Gastrocnemius medialis (tissue), 4 donors: ENCODE measurements at regions not wholly inside any gene's neighbourhood (a gene's known extent, or its start where the extent isn't known, plus 50 kb on each side); places are given as distances from the start of the nearest gene placed in this dataset.

ENCODE experiments used
- ATAC-seq, 2 donors: fragments of 150-250 bp; one replicate each; pipeline ENCODE4 v1.9.1; 2016
- DNase-seq, 2 donors: peaks; one replicate each; pipeline ENCODE4 v3.0.0-alpha.2; 2019
- H3K27ac ChIP-seq, 4 donors: fragments of 200-600 bp; sonication (generic); 1 replicate in 1 of 4; 2 replicates in 3 of 4; pipeline ENCODE4 v1.5.1; 2016 to 2018; ENCODE audit warnings: mild to moderate bottlenecking in 2 of 4, moderate library complexity in 1 of 4
- H3K27me3 ChIP-seq, 3 donors: fragments of 200-600 bp; sonication (generic) in 2 of 3; 1 replicate in 1 of 3; 2 replicates in 2 of 3; pipeline versions ENCODE4 v1.5.1 to v1.6.0; 2016 to 2019; ENCODE audit warnings: mild to moderate bottlenecking in 1 of 3, moderate library complexity in 1 of 3
- H3K36me3 ChIP-seq, 2 donors: fragments of 200-600 bp; sonication (generic) in 1 of 2; one replicate each; pipeline ENCODE4 v1.5.1; 2017 to 2018
- H3K4me1 ChIP-seq, 2 donors: fragments of 200-600 bp; sonication (generic) in 1 of 2; one replicate each; pipeline ENCODE4 v1.5.1; 2016 to 2017; ENCODE audit warnings: mild to moderate bottlenecking in 2 of 2
- H3K4me3 ChIP-seq, 4 donors: fragments of 200-600 bp; sonication (generic) in 3 of 4; 1 replicate in 1 of 4; 2 replicates in 3 of 4; pipeline ENCODE4 v1.5.1; 2016 to 2019; ENCODE audit warnings: mild to moderate bottlenecking in 2 of 4
- H3K9me3 ChIP-seq, 3 donors: fragments of 200-600 bp; sonication (generic) in 2 of 3; 1 replicate in 1 of 3; 2 replicates in 2 of 3; pipeline ENCODE4 v1.5.1; 2016 to 2019
- CTCF ChIP-seq, 5 experiments: fragments of 450-650 bp in 3 of 5; fragments of 200-600 bp in 2 of 5; sonication (generic) in 2 of 5; IDR thresholded peaks in 4 of 5; conservative IDR thresholded peaks in 1 of 5; 1 replicate in 4 of 5; 2 replicates in 1 of 5; pipeline ENCODE4 v1.5.1; 2016 to 2019; ENCODE audit warnings: antibody characterized with exemption in 5 of 5, mild to moderate bottlenecking in 3 of 5, moderate library complexity in 3 of 5
- POLR2A ChIP-seq, 2 donors: fragments of 450-650 bp; IDR thresholded peaks; one replicate each; pipeline ENCODE4 v1.6.1; 2017; ENCODE audit warnings: antibody characterized with exemption in 2 of 2, mild to moderate bottlenecking in 2 of 2, moderate library complexity in 2 of 2
- in situ Hi-C, 4 donors: fragments of 200-750 bp; cut with MboI; loops; one replicate each; pipeline versions ENCODE4 v1.15.0 to v1.8.0; 2017; ENCODE audit warnings: low sequenced_read_pairs in 4 of 4
- intact Hi-C: fragments of 100-400 bp; cut with DNase I; formaldehyde crosslinking; loops from one replicate; pipeline ENCODE4 v1.15.1; 2023; ENCODE audit warnings: low total_unique reads

- TF ChIP-seq CTCF (IDR thresholded peaks at IDR 0.05 in 4 of 5, conservative IDR thresholded peaks at IDR 0.05 in 1 of 5) (no peak), POLR2A (IDR thresholded peaks at IDR 0.05) (no peak)
- Histone ChIP-seq H3K36me3 (no peaks in the 10 kb centered on the region), H3K4me1 (no peaks in the 10 kb centered on the region), H3K4me3 (no peak overlapping the region), H3K27me3 (peaks cover 0 to 3% (median 0%) of the 10 kb centered on the region in 3 donors), H3K27ac (no peak overlapping the region), H3K9me3 (no peaks in the 10 kb centered on the region)
- intact Hi-C loops (no loop called here), in situ Hi-C loops (no loop called here)
- DNase-seq, result no peak
- no peak for ATAC-seq
Observed at GRCh38 chr2:235229236-235229635, 264.6 kb upstream of the AGAP1 start.

- intact Hi-C loops (no loop called here), in situ Hi-C loops (no loop called here)
Observed at GRCh38 chr2:235230821-235231601, 262.8 kb upstream of the AGAP1 start.

GRCh38 chr2:235232449-235233433 lies 261.1 kb upstream of the AGAP1 start:
- intact Hi-C loops, result no loop called here
- TF ChIP-seq POLR2A (IDR thresholded peaks at IDR 0.05) (no peak), CTCF (IDR thresholded peaks at IDR 0.05 in 4 of 5, conservative IDR thresholded peaks at IDR 0.05 in 1 of 5) (no peak)
- Histone ChIP-seq H3K27ac (no peak overlapping the region), H3K4me3 (no peak overlapping the region), H3K27me3 (no peaks in the 10 kb centered on the region), H3K9me3 (no peaks in the 10 kb centered on the region), H3K4me1 (no peaks in the 10 kb centered on the region), H3K36me3 (no peaks in the 10 kb centered on the region)
- in situ Hi-C loops, result no loop called here
- DNase-seq (no peak), ATAC-seq (no peak)

More at GRCh38 chr2:235230821-235231601, 262.8 kb upstream of the AGAP1 start:
- no peaks in the 10 kb centered on the region for H3K9me3 ChIP-seq
- H3K27me3 ChIP-seq, result peaks cover 0 to 3% (median 0%) of the 10 kb centered on the region in 3 donors
- H3K4me3 ChIP-seq, result no peak overlapping the region
- DNase-seq (no peak), ATAC-seq (no peak)
- no peaks in the 10 kb centered on the region for H3K4me1 ChIP-seq
- TF ChIP-seq POLR2A (IDR thresholded peaks at IDR 0.05) (no peak), CTCF (IDR thresholded peaks at IDR 0.05 in 4 of 5, conservative IDR thresholded peaks at IDR 0.05 in 1 of 5) (no peak)
- no peaks in the 10 kb centered on the region for H3K36me3 ChIP-seq
- H3K27ac ChIP-seq, result no peak overlapping the region

- ATAC-seq (no peak), DNase-seq (no peak)
- Histone ChIP-seq H3K27ac (no peak overlapping the region), H3K9me3 (no peaks in the 10 kb centered on the region), H3K36me3 (no peaks in the 10 kb centered on the region), H3K27me3 (no peaks in the 10 kb centered on the region), H3K4me3 (no peak overlapping the region), H3K4me1 (no peaks in the 10 kb centered on the region)
- no peak for TF ChIP-seq CTCF (IDR thresholded peaks at IDR 0.05 in 4 of 5, conservative IDR thresholded peaks at IDR 0.05 in 1 of 5)
- TF ChIP-seq POLR2A (IDR thresholded peaks at IDR 0.05), result no peak
- intact Hi-C loops (no loop called here), in situ Hi-C loops (no loop called here)
Observed at GRCh38 chr2:235234736-235235135, 259.1 kb upstream of the AGAP1 start.
